ENCODE measurements at regions not wholly inside any gene's neighbourhood (a gene's known extent, or its start where the extent isn't known, plus 50 kb on each side); places are given as distances from the start of the nearest gene placed in this dataset.

DNA sequence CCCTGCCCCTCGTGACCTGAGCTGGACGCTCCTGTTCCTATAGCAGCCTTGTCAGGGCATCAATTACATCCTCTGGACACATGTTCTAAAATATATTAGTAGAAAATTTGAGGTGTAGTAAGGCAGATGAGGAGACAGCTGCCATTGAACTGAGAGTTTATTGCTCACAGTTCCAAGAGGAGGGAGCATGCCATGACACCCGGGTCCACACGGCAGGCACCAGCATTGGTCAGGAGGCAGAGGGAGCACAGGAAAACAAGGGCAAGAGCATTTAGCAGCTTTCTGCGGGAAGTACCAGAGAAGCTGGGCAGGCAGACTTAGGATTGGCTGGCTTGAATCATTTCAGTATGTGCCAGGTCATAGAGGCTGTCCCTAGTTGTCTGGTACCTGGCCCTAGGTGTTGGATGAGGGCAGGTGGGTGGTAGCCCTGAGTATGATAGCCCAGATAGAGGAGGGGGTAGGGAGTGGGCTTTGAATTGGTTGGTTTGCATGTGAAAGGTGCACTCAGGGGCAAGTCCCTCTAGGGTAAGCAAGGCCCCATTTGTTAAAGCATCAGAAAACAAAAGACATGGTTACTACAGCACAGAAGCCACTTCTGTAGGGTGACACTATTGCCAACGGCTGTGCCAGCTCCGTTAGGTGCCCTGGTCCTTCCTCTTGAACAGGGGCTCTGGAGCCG is 223.6 kb upstream of the RAB4A start:
- no peak for ATAC-seq (ENCODE audit: low read depth)
- Histone ChIP-seq H3K4me3 (ENCODE audit: severe bottlenecking) (no peak overlapping the region), H3K27me3 (ENCODE audit: insufficient read depth, poor library complexity, severe bottlenecking) (no peaks in the 10 kb centered on the region), H3K9me3 (ENCODE audit: severe bottlenecking) (no peaks in the 10 kb centered on the region), H3K27ac (ENCODE audit: poor library complexity, severe bottlenecking) (no peak overlapping the region), H3K4me1 (ENCODE audit: insufficient read depth, poor library complexity, severe bottlenecking) (no peaks in the 10 kb centered on the region), H3K36me3 (ENCODE audit: low read depth) (no peaks in the 10 kb centered on the region)
- TF ChIP-seq, protein P1, sequence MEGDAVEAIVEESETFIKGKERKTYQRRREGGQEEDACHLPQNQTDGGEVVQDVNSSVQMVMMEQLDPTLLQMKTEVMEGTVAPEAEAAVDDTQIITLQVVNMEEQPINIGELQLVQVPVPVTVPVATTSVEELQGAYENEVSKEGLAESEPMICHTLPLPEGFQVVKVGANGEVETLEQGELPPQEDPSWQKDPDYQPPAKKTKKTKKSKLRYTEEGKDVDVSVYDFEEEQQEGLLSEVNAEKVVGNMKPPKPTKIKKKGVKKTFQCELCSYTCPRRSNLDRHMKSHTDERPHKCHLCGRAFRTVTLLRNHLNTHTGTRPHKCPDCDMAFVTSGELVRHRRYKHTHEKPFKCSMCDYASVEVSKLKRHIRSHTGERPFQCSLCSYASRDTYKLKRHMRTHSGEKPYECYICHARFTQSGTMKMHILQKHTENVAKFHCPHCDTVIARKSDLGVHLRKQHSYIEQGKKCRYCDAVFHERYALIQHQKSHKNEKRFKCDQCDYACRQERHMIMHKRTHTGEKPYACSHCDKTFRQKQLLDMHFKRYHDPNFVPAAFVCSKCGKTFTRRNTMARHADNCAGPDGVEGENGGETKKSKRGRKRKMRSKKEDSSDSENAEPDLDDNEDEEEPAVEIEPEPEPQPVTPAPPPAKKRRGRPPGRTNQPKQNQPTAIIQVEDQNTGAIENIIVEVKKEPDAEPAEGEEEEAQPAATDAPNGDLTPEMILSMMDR (IDR thresholded peaks at IDR 0.05; ENCODE audit: poor library complexity, severe bottlenecking), result no peak
- no peak for DNase-seq (ENCODE audit: low spot score)

DNA sequence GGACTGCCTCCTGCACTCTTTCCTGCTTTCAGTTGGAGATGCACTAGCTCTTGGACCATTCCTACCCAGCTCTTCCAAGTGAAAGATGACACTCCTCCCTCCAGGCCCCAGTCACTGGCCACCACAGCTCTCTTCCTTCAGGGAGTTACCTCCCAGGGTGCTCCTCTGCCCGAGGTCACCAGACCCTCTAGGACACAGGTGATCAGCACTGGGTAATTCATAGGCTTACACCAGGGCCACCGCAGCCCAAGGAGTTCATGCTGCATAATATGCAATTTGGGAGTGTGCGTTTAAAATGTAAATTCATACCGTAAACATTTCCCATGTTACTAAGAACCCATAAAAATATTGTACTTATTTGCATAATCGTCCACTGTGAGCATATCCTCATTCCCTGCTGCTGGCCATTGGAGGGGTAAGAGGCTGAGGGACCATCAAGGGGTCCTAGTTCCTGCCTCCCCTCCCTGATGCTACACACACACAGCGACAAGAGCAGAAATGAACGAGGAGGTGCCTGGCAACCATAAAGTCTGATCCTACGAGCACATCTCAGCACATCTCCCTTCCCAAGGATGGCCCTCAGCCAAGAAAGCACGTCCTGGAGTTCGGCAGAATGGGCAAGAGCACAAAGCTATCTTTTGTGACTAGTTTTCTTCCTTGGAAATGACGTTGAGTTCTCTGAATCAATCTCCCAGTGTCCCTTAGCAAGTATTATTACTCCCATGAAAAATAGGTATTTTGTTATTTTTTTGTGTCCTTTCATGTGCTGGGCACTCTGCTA is 222.9 kb upstream of the RAB4A start:
- DNase-seq (ENCODE audit: low spot score), result no peak
- no peak overlapping the region for H3K4me3 ChIP-seq (ENCODE audit: severe bottlenecking)
- no peak overlapping the region for H3K27ac ChIP-seq (ENCODE audit: poor library complexity, severe bottlenecking)
- no peaks in the 10 kb centered on the region for H3K9me3 ChIP-seq (ENCODE audit: severe bottlenecking)
- ATAC-seq (ENCODE audit: low read depth), result no peak
- no peaks in the 10 kb centered on the region for H3K36me3 ChIP-seq (ENCODE audit: low read depth)
- no peaks in the 10 kb centered on the region for H3K27me3 ChIP-seq (ENCODE audit: insufficient read depth, poor library complexity, severe bottlenecking)
- TF ChIP-seq, protein P1 (IDR thresholded peaks at IDR 0.05; ENCODE audit: poor library complexity, severe bottlenecking), result no peak
- no peaks in the 10 kb centered on the region for H3K4me1 ChIP-seq (ENCODE audit: insufficient read depth, poor library complexity, severe bottlenecking)

DNA sequence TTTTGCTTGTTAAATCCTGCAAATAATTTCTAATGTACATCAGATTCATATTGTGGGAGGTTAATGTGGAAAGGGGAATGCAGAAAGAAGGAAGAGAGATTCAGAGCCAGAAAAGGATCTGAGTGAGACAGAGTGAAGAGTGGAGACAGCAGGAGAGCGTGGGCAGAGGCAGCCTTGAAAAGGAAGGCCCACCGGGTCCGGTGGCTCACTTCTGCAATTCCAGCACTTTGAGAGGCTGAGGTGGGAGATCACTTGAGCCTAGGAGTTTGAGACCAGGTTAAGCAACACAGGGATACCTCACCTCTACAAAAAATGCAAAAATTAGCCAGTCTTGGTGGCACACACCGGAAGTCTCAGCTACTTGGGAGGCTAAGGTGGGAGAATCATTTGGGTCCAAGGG is 222.0 kb upstream of the RAB4A start:
- no peaks in the 10 kb centered on the region for H3K9me3 ChIP-seq (ENCODE audit: severe bottlenecking)
- no peaks in the 10 kb centered on the region for H3K36me3 ChIP-seq (ENCODE audit: low read depth)
- H3K4me3 ChIP-seq (ENCODE audit: severe bottlenecking), result no peak overlapping the region
- no peak overlapping the region for H3K27ac ChIP-seq (ENCODE audit: poor library complexity, severe bottlenecking)
- TF ChIP-seq, protein P1 (IDR thresholded peaks at IDR 0.05; ENCODE audit: poor library complexity, severe bottlenecking), result no peak
- no peak for ATAC-seq (ENCODE audit: low read depth)
- no peaks in the 10 kb centered on the region for H3K4me1 ChIP-seq (ENCODE audit: insufficient read depth, poor library complexity, severe bottlenecking)
- no peak for DNase-seq (ENCODE audit: low spot score)
- H3K27me3 ChIP-seq (ENCODE audit: insufficient read depth, poor library complexity, severe bottlenecking), result no peaks in the 10 kb centered on the region

DNA sequence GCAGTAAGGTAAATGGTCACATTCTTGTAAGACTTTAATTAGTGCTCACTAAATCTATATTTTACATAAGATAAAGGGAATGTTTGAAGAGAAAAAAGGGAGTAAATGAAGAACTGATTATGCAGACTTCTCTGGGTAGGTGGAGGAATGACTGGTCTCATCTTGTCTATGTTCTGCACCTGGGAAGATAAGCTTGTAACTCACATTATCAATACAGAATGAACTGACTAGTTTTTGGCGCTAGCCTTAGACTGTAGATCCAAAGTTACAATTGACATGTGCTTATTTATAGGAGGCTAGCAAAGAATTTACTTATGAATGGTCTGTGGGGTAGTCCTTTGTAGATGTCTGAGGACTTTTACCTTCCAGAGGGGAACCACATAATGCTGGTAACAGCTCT is 214.9 kb upstream of the RAB4A start:
- TF ChIP-seq, protein P1 (IDR thresholded peaks at IDR 0.05; ENCODE audit: poor library complexity, severe bottlenecking), result no peak
- Histone ChIP-seq H3K27ac (ENCODE audit: poor library complexity, severe bottlenecking) (no peak overlapping the region), H3K27me3 (ENCODE audit: insufficient read depth, poor library complexity, severe bottlenecking) (no peaks in the 10 kb centered on the region), H3K4me1 (ENCODE audit: insufficient read depth, poor library complexity, severe bottlenecking) (no peaks in the 10 kb centered on the region), H3K36me3 (ENCODE audit: low read depth) (no peaks in the 10 kb centered on the region), H3K9me3 (ENCODE audit: severe bottlenecking) (no peaks in the 10 kb centered on the region), H3K4me3 (ENCODE audit: severe bottlenecking) (no peak overlapping the region)
- DNase-seq (ENCODE audit: low spot score) (no peak), ATAC-seq (ENCODE audit: low read depth) (no peak)

DNA sequence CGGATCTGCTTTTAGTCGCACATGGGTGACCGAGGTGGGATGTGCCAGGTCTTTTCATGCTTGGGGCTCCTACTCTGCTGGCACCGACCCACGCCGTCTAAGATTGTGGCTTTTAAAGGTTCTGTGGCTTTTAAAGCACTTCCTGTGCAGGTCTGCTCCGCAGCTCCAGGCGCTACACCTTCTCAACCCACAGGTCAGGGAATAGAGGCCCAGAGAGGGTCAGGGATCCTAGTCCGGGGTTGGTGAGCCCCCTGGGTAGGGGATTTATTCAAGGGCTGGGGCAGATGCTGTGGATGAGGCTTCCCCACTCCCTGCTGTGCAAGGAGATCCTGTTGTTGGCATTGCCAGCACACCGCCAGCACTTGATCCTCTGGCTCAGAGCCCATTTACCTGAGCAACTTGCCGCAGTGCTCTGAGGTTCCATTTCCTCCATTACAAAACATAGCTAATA is 212.8 kb upstream of the RAB4A start:
- no peak overlapping the region for H3K27ac ChIP-seq (ENCODE audit: poor library complexity, severe bottlenecking)
- H3K4me1 ChIP-seq (ENCODE audit: insufficient read depth, poor library complexity, severe bottlenecking), result no peaks in the 10 kb centered on the region
- H3K4me3 ChIP-seq (ENCODE audit: severe bottlenecking), result no peak overlapping the region
- TF ChIP-seq, protein P1 (IDR thresholded peaks at IDR 0.05; ENCODE audit: poor library complexity, severe bottlenecking), result no peak
- DNase-seq (ENCODE audit: low spot score), result no peak
- no peak for ATAC-seq (ENCODE audit: low read depth)
- H3K36me3 ChIP-seq (ENCODE audit: low read depth), result no peaks in the 10 kb centered on the region
- H3K27me3 ChIP-seq (ENCODE audit: insufficient read depth, poor library complexity, severe bottlenecking), result no peaks in the 10 kb centered on the region
- H3K9me3 ChIP-seq (ENCODE audit: severe bottlenecking), result no peaks in the 10 kb centered on the region

Data from RWPE2 (cell line).